K562 (cell line): ENCODE measurements at regions not wholly inside any gene's neighbourhood (a gene's known extent, or its start where the extent isn't known, plus 50 kb on each side); places are given as distances from the start of the nearest gene placed in this dataset.

Experiments used
- ATAC-seq: fragments of 200-7000 bp; cut with Tn5 transposase; 3 replicates; pipeline ENCODE4 v1.9.1; 2020; ENCODE audit warnings: moderate library complexity
- BruUV-seq: library from RNA; stranded (reverse); fragments of 400-500 nt; replicated peaks from 2 replicates; lab custom pipeline; 2021; lab: Mats Ljungman, UMichigan
- CTCF ChIA-PET: fragments of 300-600 bp; formaldehyde crosslinking; extraction: SDS; loops from one replicate; lab custom pipeline; 2021; ENCODE audit warnings: low intra/inter-chr PET ratio; lab: Yijun Ruan, JAX
- POLR2A ChIA-PET: fragments of 300-600, 350-650 bp; sonication (Branson Sonifier 250); formaldehyde crosslinking; extraction: SDS; loops from one replicate; lab custom pipeline; 2021; ENCODE audit warnings: antibody characterized with exemption, inconsistent platforms; lab: Yijun Ruan, JAX
- DNase-seq, 4 experiments: peaks; one replicate each; pipeline versions ENCODE4 v3.0.0 to v3.0.0-alpha.2; 2011 to 2018; ENCODE audit warnings: low spot score in 3 of 4, mixed read lengths in 3 of 4; ENCODE audit errors: extremely low read depth in 1 of 4
- FAIRE-seq: peaks from 2 replicates; lab custom pipeline; 2011; peaks lifted over from hg19 to GRCh38; lab: Jason Lieb, UNC
- H2AFZ ChIP-seq: 2 replicates; pipeline ENCODE4 v1.6.0; 2011; ENCODE audit warnings: low read depth, low read length, control low read depth, inconsistent platforms
- H3K27ac ChIP-seq: fragments of 200-600 bp; 3 replicates; pipeline ENCODE4 v1.8.0; 2011; ENCODE audit warnings: low read depth, mild to moderate bottlenecking, control low read depth, inconsistent platforms, low read length, moderate library complexity, mixed read lengths; ENCODE audit errors: extremely low read depth
- H3K27me3 ChIP-seq, 2 experiments: fragments of 300-600 bp in 1 of 2; 2 replicates in 1 of 2; 3 replicates in 1 of 2; pipeline versions ENCODE4 v1.6.0 to v1.8.0; 2011; ENCODE audit warnings: inconsistent platforms in 2 of 2, low read length in 2 of 2, mild to moderate bottlenecking in 1 of 2, mixed read lengths in 1 of 2, moderate library complexity in 1 of 2; ENCODE audit not compliant: control insufficient read depth in 2 of 2, insufficient read depth in 2 of 2
- H3K36me3 ChIP-seq: fragments of 300-600 bp; 3 replicates; pipeline ENCODE4 v1.8.0; 2011; ENCODE audit warnings: mild to moderate bottlenecking, low read length, inconsistent platforms; ENCODE audit not compliant: control insufficient read depth, insufficient read depth
- H3K4me1 ChIP-seq, 2 experiments: fragments of 200-600 bp in 1 of 2; replicated peaks in 1 of 2; 2 replicates in 1 of 2; 3 replicates in 1 of 2; pipeline versions ENCODE4 v1.5.1 to v1.8.0; 2011; ENCODE audit warnings: inconsistent platforms in 2 of 2, low read length in 2 of 2, mild to moderate bottlenecking in 1 of 2, mixed read lengths in 1 of 2, moderate library complexity in 1 of 2; ENCODE audit not compliant: control insufficient read depth in 2 of 2, insufficient read depth in 2 of 2
- H3K4me2 ChIP-seq: 2 replicates; pipeline ENCODE4 v1.6.1; 2011; ENCODE audit warnings: low read length, control low read depth, inconsistent platforms, mixed read lengths; ENCODE audit not compliant: insufficient read depth
- H3K4me3 ChIP-seq: fragments of 200-600 bp; sonication (generic), shearing (Covaris generic); 2 replicates; pipeline ENCODE4 v1.5.1; 2016; ENCODE audit warnings: control low read depth, inconsistent platforms
- H3K79me2 ChIP-seq: fragments of 200-600 bp; 3 replicates; pipeline ENCODE4 v1.8.0; 2011; ENCODE audit warnings: low read length, inconsistent platforms; ENCODE audit not compliant: control insufficient read depth, insufficient read depth
- H3K9ac ChIP-seq, 2 experiments: 2 replicates each; pipeline versions ENCODE4 v1.6.0 to v1.6.1; 2011; ENCODE audit warnings: low read depth in 2 of 2, low read length in 2 of 2, control low read depth in 1 of 2, inconsistent platforms in 1 of 2, mild to moderate bottlenecking in 1 of 2, mixed read lengths in 1 of 2; ENCODE audit not compliant: insufficient read depth in 1 of 2
- H3K9me1 ChIP-seq: one replicate; pipeline ENCODE4 v1.6.0; 2011; ENCODE audit warnings: inconsistent platforms, mild to moderate bottlenecking, low read length, moderate library complexity; ENCODE audit not compliant: control insufficient read depth, insufficient read depth
- H3K9me3 ChIP-seq: replicated peaks from 2 replicates; pipeline ENCODE4 v1.5.1; 2011; ENCODE audit warnings: low read depth, low read length, inconsistent platforms; ENCODE audit not compliant: control insufficient read depth, insufficient read depth
- H4K20me1 ChIP-seq: replicated peaks from 2 replicates; pipeline ENCODE4 v1.6.1; 2011; ENCODE audit warnings: low read length, inconsistent platforms, mixed read lengths; ENCODE audit not compliant: control insufficient read depth, insufficient read depth
- BCOR ChIP-seq: fragments of 450-650 bp; IDR thresholded peaks from 2 replicates; pipeline ENCODE4 v1.6.1; 2016
- CBX3 ChIP-seq, 2 experiments: IDR thresholded peaks; 1 replicate in 1 of 2; 2 replicates in 1 of 2; pipeline ENCODE4 v1.6.1; 2012; ENCODE audit warnings: inconsistent platforms in 2 of 2, low read length in 2 of 2, borderline replicate concordance in 1 of 2, control low read depth in 1 of 2
- CCNT2 ChIP-seq: IDR thresholded peaks from 2 replicates; pipeline ENCODE4 v1.6.1; 2011; ENCODE audit warnings: borderline replicate concordance, low read depth, mild to moderate bottlenecking, moderate library complexity, mixed read lengths, low read length; ENCODE audit not compliant: insufficient read length; ENCODE audit errors: extremely low read depth
- CHD2 ChIP-seq: IDR thresholded peaks from 2 replicates; pipeline ENCODE4 v1.6.1; 2011; ENCODE audit warnings: low read depth, low read length
- PYGO2 ChIP-seq: fragments of 450-650 bp; IDR thresholded peaks from 2 replicates; pipeline ENCODE4 v1.6.1; 2016; ENCODE audit warnings: mild to moderate bottlenecking, missing genetic modification characterization, moderate library complexity, missing compliant biosample characterization
- SMARCB1 ChIP-seq: IDR thresholded peaks from 2 replicates; pipeline ENCODE4 v1.6.1; 2011; ENCODE audit warnings: improper control_type of control experiment, low read depth; ENCODE audit not compliant: insufficient read length
- TAF1 ChIP-seq: IDR thresholded peaks from 2 replicates; pipeline ENCODE4 v1.6.1; 2011; ENCODE audit warnings: mild to moderate bottlenecking, low read length, moderate library complexity; ENCODE audit not compliant: insufficient read depth, control insufficient read depth, severe bottlenecking; ENCODE audit errors: extremely low read depth
- ZNF561 ChIP-seq: fragments of 450-650 bp; formaldehyde crosslinking; conservative IDR thresholded peaks from 2 replicates; pipeline ENCODE4 v1.4.0; 2020; ENCODE audit warnings: mild to moderate bottlenecking, moderate library complexity
- WGBS: fragments of 100-300 bp; shearing (Covaris generic); methylation state at CpG from one replicate; pipeline ENCODE4 v1.1.6; 2016; ENCODE audit warnings: low coverage, mixed read lengths; ENCODE audit not compliant: insufficient coverage; ENCODE audit errors: missing lambda C conversion rate; 5-methylcytosine and 5-hydroxymethylcytosine counted together
- in situ Hi-C: fragments of 300-500 bp; cut with MboI; formaldehyde crosslinking; loops from 4 replicates; pipeline ENCODE4 v1.15.0; 2018; ENCODE audit warnings: inconsistent platforms, mixed read lengths
- intact Hi-C: fragments of 100-400 bp; cut with micrococcal nuclease; formaldehyde crosslinking; loops from 2 replicates; pipeline ENCODE4 v1.14.2; 2022
- TF ChIP-seq, protein P1 (sequence below): fragments of 150-350 bp; conservative IDR thresholded peaks from 2 replicates; pipeline ENCODE4 v1.6.1; 2014; ENCODE audit warnings: low read length
- TF ChIP-seq, protein P2 (sequence below): fragments of 250-450 bp; sonication (Bioruptor Pico); IDR thresholded peaks from 2 replicates; pipeline ENCODE4 v1.4.0; 2020; ENCODE audit warnings: borderline replicate concordance
- TF ChIP-seq, protein P3 (sequence below): conservative IDR thresholded peaks from 2 replicates; pipeline ENCODE4 v1.6.1; 2011; ENCODE audit warnings: low read depth, mild to moderate bottlenecking, low read length; ENCODE audit not compliant: control insufficient read depth

DNA sequence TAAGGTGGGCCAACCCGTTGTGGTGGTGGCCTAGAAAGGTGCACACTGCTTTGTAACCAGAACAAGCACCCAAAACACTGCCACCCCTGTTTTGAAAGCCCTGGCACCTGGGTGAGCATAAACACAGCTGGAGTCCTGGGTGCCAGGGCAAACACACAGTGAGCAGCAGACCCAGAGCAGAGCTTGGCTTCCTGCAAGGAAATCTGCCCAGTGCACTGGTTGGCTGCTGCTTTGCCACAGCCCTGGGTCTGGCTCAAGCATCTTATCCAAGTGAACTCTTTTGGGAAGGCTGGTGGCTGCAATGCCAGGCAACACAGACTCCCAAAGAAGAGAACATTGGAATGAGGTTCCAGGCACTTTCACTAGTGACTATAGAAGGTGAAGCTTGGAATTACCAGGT lies 145.5 kb upstream of the PDE1C start:
- Histone ChIP-seq H3K9me1 (no peaks in the 10 kb centered on the region), H3K36me3 (no peaks in the 10 kb centered on the region), H3K9me3 (no peaks in the 10 kb centered on the region), H3K79me2 (no peaks in the 10 kb centered on the region), H3K4me2 (no peak overlapping the region), H3K27me3 (0 out of 5 replicates have a peak, but pooled peaks cover 0 to 5% of the 10 kb centered on the region in 2 experiments), H4K20me1 (no peaks in the 10 kb centered on the region), H3K4me3 (no peak overlapping the region), H2AFZ (no peak overlapping the region), H3K27ac (no peak overlapping the region), H3K9ac (no peak overlapping the region), H3K4me1 (no peaks in the 10 kb centered on the region)
- WGBS: 0% methylated on average over 1 of the region's 1 CpG
- in situ Hi-C loops (loop anchor here (10.0 kb wide), 1 partner anchor 129 kb away; no protein-coding TSS in a partner anchor), intact Hi-C loops (no loop called here)
- CTCF ChIA-PET: no interaction called here
- DNase-seq (no peak), ATAC-seq (no peak), FAIRE-seq (no peak)
- no TSS peak for BruUV-seq
- TF ChIP-seq, protein P1, sequence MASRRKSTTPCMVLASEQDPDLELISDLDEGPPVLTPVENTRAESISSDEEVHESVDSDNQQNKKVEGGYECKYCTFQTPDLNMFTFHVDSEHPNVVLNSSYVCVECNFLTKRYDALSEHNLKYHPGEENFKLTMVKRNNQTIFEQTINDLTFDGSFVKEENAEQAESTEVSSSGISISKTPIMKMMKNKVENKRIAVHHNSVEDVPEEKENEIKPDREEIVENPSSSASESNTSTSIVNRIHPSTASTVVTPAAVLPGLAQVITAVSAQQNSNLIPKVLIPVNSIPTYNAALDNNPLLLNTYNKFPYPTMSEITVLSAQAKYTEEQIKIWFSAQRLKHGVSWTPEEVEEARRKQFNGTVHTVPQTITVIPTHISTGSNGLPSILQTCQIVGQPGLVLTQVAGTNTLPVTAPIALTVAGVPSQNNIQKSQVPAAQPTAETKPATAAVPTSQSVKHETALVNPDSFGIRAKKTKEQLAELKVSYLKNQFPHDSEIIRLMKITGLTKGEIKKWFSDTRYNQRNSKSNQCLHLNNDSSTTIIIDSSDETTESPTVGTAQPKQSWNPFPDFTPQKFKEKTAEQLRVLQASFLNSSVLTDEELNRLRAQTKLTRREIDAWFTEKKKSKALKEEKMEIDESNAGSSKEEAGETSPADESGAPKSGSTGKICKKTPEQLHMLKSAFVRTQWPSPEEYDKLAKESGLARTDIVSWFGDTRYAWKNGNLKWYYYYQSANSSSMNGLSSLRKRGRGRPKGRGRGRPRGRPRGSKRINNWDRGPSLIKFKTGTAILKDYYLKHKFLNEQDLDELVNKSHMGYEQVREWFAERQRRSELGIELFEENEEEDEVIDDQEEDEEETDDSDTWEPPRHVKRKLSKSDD: no peak
- TF ChIP-seq CCNT2 (no peak), SMARCB1 (no peak), CBX3 (IDR thresholded peaks at IDR 0.05; ENCODE audit: borderline replicate concordance in 1 of 2, low read length in 2 of 2) (no peak), TAF1 (no peak), CHD2 (no peak), BCOR (no peak), ZNF561 (CRISPR knock-in tag) (no peak), PYGO2 (tag) (no peak)
- TF ChIP-seq, protein P2, sequence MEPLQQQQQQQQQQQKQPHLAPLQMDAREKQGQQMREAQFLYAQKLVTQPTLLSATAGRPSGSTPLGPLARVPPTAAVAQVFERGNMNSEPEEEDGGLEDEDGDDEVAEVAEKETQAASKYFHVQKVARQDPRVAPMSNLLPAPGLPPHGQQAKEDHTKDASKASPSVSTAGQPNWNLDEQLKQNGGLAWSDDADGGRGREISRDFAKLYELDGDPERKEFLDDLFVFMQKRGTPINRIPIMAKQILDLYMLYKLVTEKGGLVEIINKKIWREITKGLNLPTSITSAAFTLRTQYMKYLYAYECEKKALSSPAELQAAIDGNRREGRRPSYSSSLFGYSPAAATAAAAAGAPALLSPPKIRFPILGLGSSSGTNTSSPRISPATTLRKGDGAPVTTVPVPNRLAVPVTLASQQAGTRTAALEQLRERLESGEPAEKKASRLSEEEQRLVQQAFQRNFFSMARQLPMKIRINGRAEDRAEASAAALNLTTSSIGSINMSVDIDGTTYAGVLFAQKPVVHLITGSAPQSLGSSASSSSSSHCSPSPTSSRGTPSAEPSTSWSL (CRISPR knock-in tag): no peak
- TF ChIP-seq, protein P3, sequence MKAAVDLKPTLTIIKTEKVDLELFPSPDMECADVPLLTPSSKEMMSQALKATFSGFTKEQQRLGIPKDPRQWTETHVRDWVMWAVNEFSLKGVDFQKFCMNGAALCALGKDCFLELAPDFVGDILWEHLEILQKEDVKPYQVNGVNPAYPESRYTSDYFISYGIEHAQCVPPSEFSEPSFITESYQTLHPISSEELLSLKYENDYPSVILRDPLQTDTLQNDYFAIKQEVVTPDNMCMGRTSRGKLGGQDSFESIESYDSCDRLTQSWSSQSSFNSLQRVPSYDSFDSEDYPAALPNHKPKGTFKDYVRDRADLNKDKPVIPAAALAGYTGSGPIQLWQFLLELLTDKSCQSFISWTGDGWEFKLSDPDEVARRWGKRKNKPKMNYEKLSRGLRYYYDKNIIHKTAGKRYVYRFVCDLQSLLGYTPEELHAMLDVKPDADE: no peak
- POLR2A ChIA-PET: no interaction called here
